Endothelial cell of umbilical vein (primary cell): ENCODE measurements at regions not wholly inside any gene's neighbourhood (a gene's known extent, or its start where the extent isn't known, plus 50 kb on each side); places are given as distances from the start of the nearest gene placed in this dataset.

ENCODE experiments used
- BruUV-seq: library from RNA; stranded (reverse); fragments of 400-500 nt; replicated peaks from 2 replicates; lab custom pipeline; 2021; lab: Mats Ljungman, UMichigan
- CTCF ChIA-PET: fragments of 300-600, 350-600 bp; sonication (Branson Sonifier 250); formaldehyde crosslinking; loops from one replicate; lab custom pipeline; 2021; ENCODE audit warnings: antibody characterized with exemption, inconsistent platforms; lab: Charles Lee
- POLR2A ChIA-PET: fragments of 300-600, 350-600 bp; sonication (Branson Sonifier 250); formaldehyde crosslinking; loops from one replicate; lab custom pipeline; 2021; ENCODE audit warnings: antibody characterized with exemption, inconsistent platforms; lab: Charles Lee
- DNase-seq: peaks from one replicate; pipeline ENCODE4 v3.0.0-alpha.2; 2011; ENCODE audit warnings: low read depth, low spot score
- FAIRE-seq: peaks from 2 replicates; lab custom pipeline; 2011; peaks lifted over from hg19 to GRCh38; lab: Jason Lieb, UNC
- H2AFZ ChIP-seq: 2 replicates; pipeline ENCODE4 v1.6.0; 2012; ENCODE audit warnings: low read depth, low read length, control low read depth, inconsistent platforms
- H3K27ac ChIP-seq: 2 replicates; pipeline ENCODE4 v1.5.1; 2011; ENCODE audit warnings: low read depth, mild to moderate bottlenecking, control low read depth, low read length, moderate library complexity; ENCODE audit not compliant: insufficient read depth
- H3K27me3 ChIP-seq, 2 experiments: 2 replicates each; pipeline versions ENCODE4 v1.6.0 to v1.6.1; 2011; ENCODE audit warnings: low read length in 2 of 2, mixed read lengths in 1 of 2; ENCODE audit not compliant: control insufficient read depth in 2 of 2, insufficient read depth in 2 of 2
- H3K36me3 ChIP-seq, 2 experiments: 2 replicates in 1 of 2; 3 replicates in 1 of 2; pipeline ENCODE4 v1.5.1; 2011; ENCODE audit warnings: low read length in 2 of 2, mild to moderate bottlenecking in 1 of 2, moderate library complexity in 1 of 2; ENCODE audit not compliant: control insufficient read depth in 2 of 2, insufficient read depth in 2 of 2; ENCODE audit errors: extremely low read depth in 1 of 2
- H3K4me1 ChIP-seq: 3 replicates; pipeline ENCODE4 v1.5.1; 2011; ENCODE audit warnings: mild to moderate bottlenecking, low read length; ENCODE audit not compliant: control insufficient read depth, insufficient read depth; ENCODE audit errors: extremely low read depth
- H3K4me2 ChIP-seq: 2 replicates; pipeline ENCODE4 v1.6.1; 2011; ENCODE audit warnings: low read length, control low read depth, mixed read lengths; ENCODE audit not compliant: insufficient read depth
- H3K4me3 ChIP-seq, 3 experiments: fragments of 200-600 bp in 1 of 3; sonication (generic), shearing (Covaris generic) in 1 of 3; replicated peaks in 1 of 3; 2 replicates each; pipeline ENCODE4 v1.5.1; 2011 to 2016; ENCODE audit warnings: control low read depth in 3 of 3, low read length in 3 of 3, mild to moderate bottlenecking in 2 of 3, inconsistent platforms in 1 of 3, low read depth in 1 of 3, moderate library complexity in 1 of 3; ENCODE audit not compliant: insufficient read depth in 1 of 3
- H3K79me2 ChIP-seq: 2 replicates; pipeline ENCODE4 v1.6.0; 2012; ENCODE audit warnings: low read length, inconsistent platforms; ENCODE audit not compliant: control insufficient read depth, insufficient read depth
- H3K9ac ChIP-seq: replicated peaks from 2 replicates; pipeline ENCODE3; 2011; ENCODE audit warnings: low read length, control low read depth; ENCODE audit not compliant: insufficient read depth; ENCODE audit errors: extremely low read depth
- H3K9me1 ChIP-seq: replicated peaks from 3 replicates; pipeline ENCODE4 v1.6.0; 2011; ENCODE audit warnings: mild to moderate bottlenecking, low read length; ENCODE audit not compliant: control insufficient read depth, insufficient read depth; ENCODE audit errors: extremely low read depth
- H3K9me3 ChIP-seq: replicated peaks from 2 replicates; pipeline ENCODE4 v1.5.1; 2012; ENCODE audit warnings: low read length, inconsistent platforms; ENCODE audit not compliant: control insufficient read depth, insufficient read depth
- H4K20me1 ChIP-seq: replicated peaks from 2 replicates; pipeline ENCODE3; 2011; ENCODE audit warnings: mild to moderate bottlenecking, low read length; ENCODE audit not compliant: control insufficient read depth, insufficient read depth; ENCODE audit errors: extremely low read depth
- EZH2 ChIP-seq: IDR thresholded peaks from 2 replicates; pipeline ENCODE4 v1.6.1; 2012; ENCODE audit warnings: borderline replicate concordance, low read depth, mild to moderate bottlenecking, moderate library complexity, low read length, inconsistent platforms; ENCODE audit not compliant: severe bottlenecking
- FOS ChIP-seq: IDR thresholded peaks from 2 replicates; pipeline ENCODE4 v1.6.1; 2011; ENCODE audit warnings: mild to moderate bottlenecking, low read length, moderate library complexity, borderline replicate concordance; ENCODE audit not compliant: insufficient read depth
- GATA2 ChIP-seq: IDR thresholded peaks from 2 replicates; pipeline ENCODE4 v1.7.0; 2011; ENCODE audit warnings: low read depth, mild to moderate bottlenecking, moderate library complexity, mixed read lengths, low read length; ENCODE audit not compliant: insufficient read length, insufficient read depth
- JUN ChIP-seq: IDR thresholded peaks from 2 replicates; pipeline ENCODE4 v1.6.1; 2011; ENCODE audit warnings: borderline replicate concordance, low read depth; ENCODE audit not compliant: insufficient read length, insufficient read depth
- MYC ChIP-seq: IDR thresholded peaks from one replicate; pipeline ENCODE4 v1.6.1; 2011; ENCODE audit warnings: mild to moderate bottlenecking, low read depth, low read length
- POLR2A ChIP-seq: IDR thresholded peaks from 2 replicates; pipeline ENCODE4 v1.6.1; 2012; ENCODE audit warnings: low read depth, mild to moderate bottlenecking, control low read depth, low read length
- POLR2AphosphoS5 ChIP-seq: IDR thresholded peaks from 2 replicates; pipeline ENCODE4 v1.6.1; 2012; ENCODE audit warnings: low read depth, mild to moderate bottlenecking, control low read depth, low read length, moderate library complexity; ENCODE audit not compliant: insufficient read depth
- dilution Hi-C: fragments of 300-500 bp; cut with MboI; formaldehyde crosslinking; loops from one replicate; pipeline ENCODE4 v1.15.0; 2019; ENCODE audit warnings: low sequenced_read_pairs; ENCODE audit not compliant: extremely low pct_ligation_motif_present
- intact Hi-C: fragments of 100-400 bp; cut with micrococcal nuclease; formaldehyde crosslinking; loops from one replicate; pipeline ENCODE4 v1.10.0; 2022
- TF ChIP-seq, protein P1 (sequence below): IDR thresholded peaks from 2 replicates; pipeline ENCODE4 v1.6.1; 2011; ENCODE audit not compliant: insufficient read depth, insufficient read length

DNA sequence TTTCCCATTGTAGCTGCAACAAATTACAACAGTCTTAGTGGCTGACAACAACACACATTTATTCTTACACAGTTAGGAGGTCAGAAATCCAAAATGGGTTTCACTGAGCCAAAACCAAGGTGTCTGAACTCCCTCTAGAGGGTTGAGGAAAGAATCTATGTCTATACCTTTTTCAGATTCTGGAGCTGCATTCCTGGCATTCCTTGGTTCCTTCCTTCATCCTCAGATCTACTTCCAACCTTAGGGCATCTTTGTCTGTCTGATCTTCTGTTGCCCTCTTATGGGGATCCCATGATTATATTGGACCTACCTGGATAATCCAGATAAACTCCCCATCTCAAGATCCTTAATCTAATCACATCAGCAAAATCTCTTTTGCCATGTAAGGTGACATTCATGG is 540.9 kb upstream of the MAP3K7 start:
- Histone ChIP-seq H3K4me2 (no peak overlapping the region), H3K36me3 (no peaks in the 10 kb centered on the region), H4K20me1 (no peaks in the 10 kb centered on the region), H3K9me1 (no peaks in the 10 kb centered on the region), H3K4me1 (no peaks in the 10 kb centered on the region), H3K27me3 (no peaks in the 10 kb centered on the region), H3K4me3 (no peak overlapping the region), H3K9me3 (no peaks in the 10 kb centered on the region), H2AFZ (no peak overlapping the region), H3K79me2 (no peaks in the 10 kb centered on the region), H3K9ac (no peak overlapping the region), H3K27ac (no peak overlapping the region)
- DNase-seq, result no peak
- ChIA-PET CTCF (no interaction called here), POLR2A (no interaction called here)
- no peak for FAIRE-seq
- no TSS peak for BruUV-seq
- dilution Hi-C loops (no loop called here), intact Hi-C loops (no loop called here)
- TF ChIP-seq POLR2A (no peak), GATA2 (no peak), MYC (no peak), EZH2 (no peak), FOS (no peak), JUN (no peak)
- TF ChIP-seq, protein P1, sequence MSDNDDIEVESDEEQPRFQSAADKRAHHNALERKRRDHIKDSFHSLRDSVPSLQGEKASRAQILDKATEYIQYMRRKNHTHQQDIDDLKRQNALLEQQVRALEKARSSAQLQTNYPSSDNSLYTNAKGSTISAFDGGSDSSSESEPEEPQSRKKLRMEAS, result no peak

DNA sequence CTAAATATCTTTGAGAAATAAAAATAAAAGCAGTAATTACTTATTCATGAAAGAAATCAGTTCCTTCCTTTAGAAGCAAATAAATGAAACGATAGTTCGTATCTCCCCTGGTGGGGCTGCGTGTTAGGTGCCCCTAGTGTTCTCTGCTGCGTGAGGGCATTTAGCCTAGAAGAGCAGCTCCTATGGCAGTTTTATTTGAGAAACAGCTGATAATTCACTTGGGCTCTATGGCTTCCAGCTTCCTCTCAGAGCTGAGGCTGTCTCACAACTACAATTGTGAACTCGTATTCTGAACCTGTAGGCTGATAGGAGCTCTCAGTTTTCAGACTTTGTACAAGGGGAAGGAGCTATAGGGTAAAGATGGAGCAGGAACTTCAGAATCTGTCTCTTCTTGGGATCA is 540.0 kb upstream of the MAP3K7 start:
- H3K9ac ChIP-seq, result no peak overlapping the region
- no peak for DNase-seq
- no peaks in the 10 kb centered on the region for H3K27me3 ChIP-seq
- TF ChIP-seq EZH2 (no peak), MYC (no peak), POLR2A (no peak), POLR2AphosphoS5 (no peak)
- TF ChIP-seq, protein P1, result no peak
- ChIA-PET POLR2A (no interaction called here), CTCF (no interaction called here)
- H3K9me3 ChIP-seq, result no peaks in the 10 kb centered on the region
- no peak overlapping the region for H2AFZ ChIP-seq
- H3K4me2 ChIP-seq, result no peak overlapping the region
- no peaks in the 10 kb centered on the region for H3K9me1 ChIP-seq
- intact Hi-C loops, result no loop called here
- no peaks in the 10 kb centered on the region for H3K79me2 ChIP-seq
- no TSS peak for BruUV-seq
- FAIRE-seq, result no peak
- no peak overlapping the region for H3K4me3 ChIP-seq
- H4K20me1 ChIP-seq, result no peaks in the 10 kb centered on the region
- no peaks in the 10 kb centered on the region for H3K36me3 ChIP-seq
- dilution Hi-C loops, result no loop called here
- no peak overlapping the region for H3K27ac ChIP-seq
- no peaks in the 10 kb centered on the region for H3K4me1 ChIP-seq
